Mesendoderm (in vitro differentiated cells): ENCODE measurements at regions not wholly inside any gene's neighbourhood (a gene's known extent, or its start where the extent isn't known, plus 50 kb on each side); places are given as distances from the start of the nearest gene placed in this dataset.

ENCODE experiments used
- DNase-seq: peaks from one replicate; pipeline ENCODE4 v3.0.0; 2013
- H2AK5ac ChIP-seq: 2 replicates; pipeline ENCODE4 v1.6.1; 2013; ENCODE audit warnings: low read length, inconsistent platforms
- H2BK120ac ChIP-seq: 2 replicates; pipeline ENCODE4 v1.6.1; 2013; ENCODE audit warnings: low read depth, mild to moderate bottlenecking, low read length, moderate library complexity, mixed read lengths
- H2BK15ac ChIP-seq: replicated peaks from 2 replicates; pipeline ENCODE4 v1.6.1; 2013; ENCODE audit warnings: low read depth, mild to moderate bottlenecking, moderate library complexity
- H2BK5ac ChIP-seq: 2 replicates; pipeline ENCODE4 v1.6.1; 2013; ENCODE audit warnings: low read length, inconsistent platforms
- H3K18ac ChIP-seq: 2 replicates; pipeline ENCODE4 v1.6.1; 2013; ENCODE audit warnings: mild to moderate bottlenecking, low read length, mixed read lengths
- H3K23ac ChIP-seq: one replicate; pipeline ENCODE4 v1.6.1; 2013; ENCODE audit warnings: low read length
- H3K27ac ChIP-seq: 2 replicates; pipeline ENCODE4 v1.5.1; 2013; ENCODE audit warnings: low read depth, mild to moderate bottlenecking, inconsistent platforms, low read length, moderate library complexity
- H3K27me3 ChIP-seq: 2 replicates; pipeline ENCODE4 v1.6.1; 2013; ENCODE audit warnings: low read length, control low read depth, mild to moderate bottlenecking, inconsistent platforms; ENCODE audit not compliant: insufficient read depth, poor library complexity
- H3K36me3 ChIP-seq: 2 replicates; pipeline ENCODE4 v1.6.1; 2013; ENCODE audit warnings: low read length, inconsistent platforms; ENCODE audit not compliant: control insufficient read depth, insufficient read depth
- H3K4ac ChIP-seq: one replicate; pipeline ENCODE4 v1.6.1; 2013; ENCODE audit warnings: low read depth, mild to moderate bottlenecking, low read length, moderate library complexity
- H3K4me1 ChIP-seq: 2 replicates; pipeline ENCODE4 v1.6.1; 2013; ENCODE audit warnings: low read depth, low read length, inconsistent platforms; ENCODE audit not compliant: control insufficient read depth
- H3K4me2 ChIP-seq: 2 replicates; pipeline ENCODE4 v1.6.1; 2013; ENCODE audit warnings: low read length
- H3K4me3 ChIP-seq: 2 replicates; pipeline ENCODE4 v1.5.1; 2013; ENCODE audit warnings: mild to moderate bottlenecking, low read length
- H3K56ac ChIP-seq: one replicate; pipeline ENCODE4 v1.6.1; 2013; ENCODE audit warnings: low read length
- H3K79me1 ChIP-seq: 2 replicates; pipeline ENCODE4 v1.6.1; 2013; ENCODE audit warnings: low read length, inconsistent platforms
- H3K79me2 ChIP-seq: 2 replicates; pipeline ENCODE4 v1.6.1; 2013; ENCODE audit warnings: mild to moderate bottlenecking, low read length; ENCODE audit not compliant: control insufficient read depth, insufficient read depth
- H3K9ac ChIP-seq: 2 replicates; pipeline ENCODE4 v1.6.1; 2013; ENCODE audit warnings: low read length, inconsistent platforms
- H4K5ac ChIP-seq: one replicate; pipeline ENCODE4 v1.6.1; 2013; ENCODE audit warnings: low read length
- H4K8ac ChIP-seq: one replicate; pipeline ENCODE4 v1.6.1; 2013; ENCODE audit warnings: low read depth, mild to moderate bottlenecking, control low read depth, low read length, moderate library complexity
- WGBS: extraction: QIAGEN DNeasy Blood & Tissue Kit; methylation state at CpG from one replicate; pipeline ENCODE4 v1.1.7; 2013; ENCODE audit warnings: low lambda C conversion rate, missing lambda C conversion rate; ENCODE audit not compliant: insufficient coverage; ENCODE audit errors: extremely low coverage; 5-methylcytosine and 5-hydroxymethylcytosine counted together

DNA sequence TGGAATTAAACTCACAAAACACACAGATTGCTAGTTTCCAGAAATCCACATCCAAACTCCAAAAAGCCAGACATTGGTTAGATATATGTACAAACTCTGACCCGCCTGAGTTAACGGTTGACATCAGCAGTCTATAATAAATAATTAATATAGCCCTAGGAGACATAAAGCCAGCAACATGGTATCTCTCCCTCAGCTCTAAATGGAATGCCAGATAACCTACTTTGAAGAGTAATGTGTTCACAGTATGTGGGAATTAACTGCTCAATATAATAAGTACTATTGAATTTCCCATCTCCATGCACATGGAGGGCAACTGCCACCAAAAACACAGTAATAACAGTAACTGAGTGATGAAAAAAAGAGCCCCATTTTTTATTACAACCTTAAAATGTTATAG, 383.2 kb downstream of the CD83 start:
- Histone ChIP-seq H3K27me3 (no peaks in the 10 kb centered on the region), H3K4me2 (no peak overlapping the region), H4K5ac (no peak overlapping the region), H3K4me1 (peaks cover 2% of the 10 kb centered on the region), H3K56ac (no peak overlapping the region), H3K79me1 (no peaks in the 10 kb centered on the region), H3K9ac (no peak overlapping the region), H4K8ac (no peak overlapping the region), H3K23ac (no peak overlapping the region), H3K4ac (no peak overlapping the region), H2BK120ac (no peak overlapping the region), H3K27ac (no peak overlapping the region), H3K4me3 (no peak overlapping the region), H3K79me2 (no peaks in the 10 kb centered on the region), H3K36me3 (no peaks in the 10 kb centered on the region), H2AK5ac (no peak overlapping the region), H2BK5ac (no peak overlapping the region), H3K18ac (no peak overlapping the region), H2BK15ac (no peak overlapping the region)
- DNase-seq: no peak
- WGBS: no CpG with 5 or more reads among the region's 2 CpGs

DNA sequence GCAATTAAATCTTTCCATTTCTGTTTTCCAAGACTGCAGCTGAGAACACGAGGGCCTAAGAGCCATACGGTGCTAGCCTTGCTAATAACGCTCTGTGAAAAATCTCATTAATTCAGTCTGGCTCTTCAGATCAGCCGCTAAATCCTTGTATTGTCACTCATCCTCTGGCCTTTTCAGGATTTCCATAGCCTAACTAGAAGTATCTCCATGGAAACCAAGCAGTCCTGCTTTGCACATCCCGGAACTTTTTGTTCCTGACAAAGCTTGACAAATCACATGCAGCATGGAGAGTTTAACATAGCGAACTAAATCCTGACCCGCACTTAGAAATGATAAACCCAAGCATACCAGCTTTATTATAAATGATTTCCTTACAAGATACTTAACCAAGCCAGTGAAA, 383.7 kb downstream of the CD83 start:
- no peak overlapping the region for H3K56ac ChIP-seq
- no peaks in the 10 kb centered on the region for H3K36me3 ChIP-seq
- no peaks in the 10 kb centered on the region for H3K79me1 ChIP-seq
- H3K9ac ChIP-seq: no peak overlapping the region
- no peak overlapping the region for H4K8ac ChIP-seq
- H3K4me3 ChIP-seq: no peak overlapping the region
- no peak overlapping the region for H3K4ac ChIP-seq
- H2BK15ac ChIP-seq: no peak overlapping the region
- no CpG with 5 or more reads among the region's 7 CpGs for WGBS
- H2BK120ac ChIP-seq: no peak overlapping the region
- DNase-seq: no peak
- no peak overlapping the region for H3K18ac ChIP-seq
- no peaks in the 10 kb centered on the region for H3K79me2 ChIP-seq
- H4K5ac ChIP-seq: no peak overlapping the region
- no peak overlapping the region for H3K23ac ChIP-seq
- H2BK5ac ChIP-seq: no peak overlapping the region
- H3K27ac ChIP-seq: no peak overlapping the region
- H3K27me3 ChIP-seq: no peaks in the 10 kb centered on the region
- no peak overlapping the region for H3K4me2 ChIP-seq
- peaks cover 2% of the 10 kb centered on the region for H3K4me1 ChIP-seq
- no peak overlapping the region for H2AK5ac ChIP-seq

DNA sequence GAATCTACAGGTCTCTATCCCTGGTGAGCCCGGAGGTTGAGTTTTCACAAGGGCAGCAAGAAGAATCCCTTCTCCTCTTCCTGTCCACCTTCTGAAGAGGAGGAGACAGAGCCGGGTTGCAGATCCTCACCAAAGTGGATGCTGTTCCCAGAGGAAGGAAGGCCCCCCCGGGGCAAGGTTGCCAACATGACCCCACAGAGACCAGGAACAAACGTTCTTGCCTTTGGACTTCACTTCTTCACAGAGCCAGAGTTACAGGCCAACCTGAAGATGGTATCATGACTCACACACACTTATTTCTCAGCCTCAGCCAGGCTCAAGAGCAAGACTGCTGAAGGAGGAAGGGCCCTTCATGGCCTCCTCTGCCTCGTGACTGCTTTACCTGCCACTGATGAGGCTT, 384.3 kb downstream of the CD83 start:
- Histone ChIP-seq H3K79me1 (no peaks in the 10 kb centered on the region), H3K4me2 (no peak overlapping the region), H2AK5ac (no peak overlapping the region), H3K27ac (no peak overlapping the region), H2BK120ac (no peak overlapping the region), H3K18ac (no peak overlapping the region), H3K23ac (no peak overlapping the region), H3K4me1 (peaks cover 2% of the 10 kb centered on the region), H4K8ac (no peak overlapping the region), H3K4me3 (no peak overlapping the region), H3K9ac (no peak overlapping the region), H4K5ac (no peak overlapping the region), H3K79me2 (no peaks in the 10 kb centered on the region), H3K56ac (no peak overlapping the region), H3K36me3 (no peaks in the 10 kb centered on the region), H3K27me3 (no peaks in the 10 kb centered on the region), H3K4ac (no peak overlapping the region), H2BK15ac (no peak overlapping the region), H2BK5ac (no peak overlapping the region)
- DNase-seq: no peak
- WGBS: no CpG with 5 or more reads among the region's 5 CpGs

- DNase-seq: no peak
- Histone ChIP-seq H3K4me1 (peaks cover 2% of the 10 kb centered on the region), H4K8ac (no peak overlapping the region), H2BK5ac (no peak overlapping the region), H3K36me3 (no peaks in the 10 kb centered on the region), H3K4me3 (no peak overlapping the region), H2AK5ac (no peak overlapping the region), H3K23ac (no peak overlapping the region), H3K56ac (no peak overlapping the region), H3K27ac (no peak overlapping the region), H3K27me3 (no peaks in the 10 kb centered on the region), H3K79me2 (no peaks in the 10 kb centered on the region), H3K4ac (no peak overlapping the region), H3K4me2 (no peak overlapping the region), H2BK120ac (no peak overlapping the region), H3K9ac (no peak overlapping the region), H4K5ac (no peak overlapping the region), H3K79me1 (no peaks in the 10 kb centered on the region), H3K18ac (no peak overlapping the region), H2BK15ac (no peak overlapping the region)
- WGBS: no CpG with 5 or more reads among the region's 6 CpGs
Measured at GRCh38 chr6:14502551-14502950, 385.0 kb downstream of the CD83 start.

DNA sequence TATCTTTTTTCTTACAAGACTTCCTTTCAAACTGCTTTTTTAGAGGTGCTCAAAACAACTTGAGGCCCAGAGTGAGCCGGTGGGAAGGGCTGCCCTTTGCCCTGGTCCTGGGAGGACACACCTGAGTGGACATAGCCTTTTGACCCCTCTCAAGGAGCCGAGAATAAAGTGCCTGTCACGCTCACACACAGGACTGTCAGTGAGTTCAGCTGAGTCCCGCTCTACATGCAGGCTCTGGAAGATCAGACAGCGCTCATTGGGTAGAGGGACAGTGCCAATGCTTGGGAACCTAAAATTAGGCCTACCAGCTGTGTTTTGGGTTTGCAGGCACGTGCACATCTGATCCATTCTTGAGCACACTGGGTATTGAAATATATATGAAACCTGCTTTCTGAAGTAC, 387.8 kb downstream of the CD83 start:
- Histone ChIP-seq H3K4me1 (peaks cover 2% of the 10 kb centered on the region), H3K4me3 (no peak overlapping the region), H3K36me3 (no peaks in the 10 kb centered on the region), H3K79me1 (no peaks in the 10 kb centered on the region), H2BK15ac (no peak overlapping the region), H2BK120ac (no peak overlapping the region), H4K8ac (no peak overlapping the region), H3K27ac (no peak overlapping the region), H3K23ac (no peak overlapping the region), H2BK5ac (no peak overlapping the region), H3K18ac (no peak overlapping the region), H3K79me2 (no peaks in the 10 kb centered on the region), H3K4ac (no peak overlapping the region), H3K27me3 (no peaks in the 10 kb centered on the region), H4K5ac (no peak overlapping the region), H2AK5ac (no peak overlapping the region), H3K56ac (no peak overlapping the region), H3K9ac (no peak overlapping the region), H3K4me2 (no peak overlapping the region)
- no peak for DNase-seq
- no CpG with 5 or more reads among the region's 6 CpGs for WGBS

DNA sequence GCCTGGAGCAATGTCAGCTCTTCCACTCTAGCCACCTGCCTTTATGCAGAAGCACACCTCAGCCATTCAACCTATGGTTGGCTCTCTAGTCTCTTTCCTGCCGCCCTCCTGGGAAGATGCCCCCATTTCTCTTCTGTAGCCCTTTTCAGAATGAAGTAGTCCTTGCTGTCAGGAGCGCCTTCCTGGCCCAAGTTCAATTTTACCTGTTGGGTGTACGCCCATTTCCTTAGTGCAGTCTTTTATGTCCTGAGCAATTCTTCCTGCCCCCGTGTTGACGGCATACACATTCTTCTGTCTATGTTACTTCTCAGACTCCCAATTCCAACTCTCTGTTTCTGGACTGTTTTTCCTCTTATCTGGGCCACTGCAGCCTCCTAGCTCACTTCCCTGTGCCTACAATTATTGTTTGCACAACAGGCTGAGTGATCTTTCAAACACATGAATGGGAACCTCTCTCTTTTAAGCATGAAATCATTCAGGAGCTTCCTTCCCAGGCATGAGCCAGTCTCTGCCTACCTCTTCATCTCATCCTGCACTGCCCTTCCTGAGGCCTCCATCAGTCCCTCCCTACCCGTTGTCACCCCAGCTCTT, 389.2 kb downstream of the CD83 start:
- H3K56ac ChIP-seq: no peak overlapping the region
- no peak overlapping the region for H3K18ac ChIP-seq
- no peaks in the 10 kb centered on the region for H3K79me2 ChIP-seq
- H3K4me3 ChIP-seq: no peak overlapping the region
- no peak overlapping the region for H3K23ac ChIP-seq
- no CpG with 5 or more reads among the region's 6 CpGs for WGBS
- H2AK5ac ChIP-seq: no peak overlapping the region
- H3K4me1 ChIP-seq: no peaks in the 10 kb centered on the region
- H3K9ac ChIP-seq: no peak overlapping the region
- no peak overlapping the region for H3K27ac ChIP-seq
- no peaks in the 10 kb centered on the region for H3K27me3 ChIP-seq
- no peak overlapping the region for H2BK120ac ChIP-seq
- H3K36me3 ChIP-seq: no peaks in the 10 kb centered on the region
- H2BK15ac ChIP-seq: no peak overlapping the region
- no peak overlapping the region for H2BK5ac ChIP-seq
- no peak overlapping the region for H3K4me2 ChIP-seq
- no peak overlapping the region for H3K4ac ChIP-seq
- no peak overlapping the region for H4K8ac ChIP-seq
- H3K79me1 ChIP-seq: no peaks in the 10 kb centered on the region
- H4K5ac ChIP-seq: no peak overlapping the region
- no peak for DNase-seq
